HG03460 (cell line): ENCODE measurements at regions not wholly inside any gene's neighbourhood (a gene's known extent, or its start where the extent isn't known, plus 50 kb on each side); places are given as distances from the start of the nearest gene placed in this dataset.
"Not testable (repeated sequence)": the region's sequence is repeated elsewhere in the genome, so short reads cannot be mapped to it uniquely, and the experiment has no call there.

Experiments
- ATAC-seq: cut with Tn5 transposase; IDR thresholded peaks from one replicate; pipeline ENCODE4 v1.9.1; 2021; ENCODE audit not compliant: unreplicated experiment

GRCh38 chr12:131621701-131622421 is 89.0 kb upstream of the SFSWAP start:
- ATAC-seq: no peak

- no peak for ATAC-seq
Observed at GRCh38 chr12:131622422-131622955, 88.4 kb upstream of the SFSWAP start.

GRCh38 chr12:131623404-131624368 is 87.2 kb upstream of the SFSWAP start:
- ATAC-seq: not testable (repeated sequence)

GRCh38 chr12:131624369-131624739 is 86.5 kb upstream of the SFSWAP start:
- not testable (repeated sequence) for ATAC-seq

- not testable (repeated sequence) for ATAC-seq
Observed at GRCh38 chr12:131624756-131625501, 86.0 kb upstream of the SFSWAP start.

GRCh38 chr12:131625966-131626722 is 84.7 kb upstream of the SFSWAP start:
- ATAC-seq: not testable (repeated sequence)

GRCh38 chr12:131627151-131628022 is 83.5 kb upstream of the SFSWAP start:
- not testable (repeated sequence) for ATAC-seq

- ATAC-seq: no peak
Observed at GRCh38 chr12:131628023-131628740, 82.7 kb upstream of the SFSWAP start.

- ATAC-seq: no peak
Observed at GRCh38 chr12:131628766-131629448, 82.0 kb upstream of the SFSWAP start.

- ATAC-seq: no peak
Observed at GRCh38 chr12:131631230-131631629, 79.7 kb upstream of the SFSWAP start.

GRCh38 chr12:131631889-131632651 is 78.8 kb upstream of the SFSWAP start:
- not testable (repeated sequence) for ATAC-seq

GRCh38 chr12:131632652-131633023 is 78.3 kb upstream of the SFSWAP start:
- ATAC-seq: not testable (repeated sequence)

GRCh38 chr12:131633610-131634009 is 77.3 kb upstream of the SFSWAP start:
- ATAC-seq: not testable (repeated sequence)

GRCh38 chr12:131634037-131634436 is 76.9 kb upstream of the SFSWAP start:
- no peak for ATAC-seq

GRCh38 chr12:131635012-131635411 is 75.9 kb upstream of the SFSWAP start:
- not testable (repeated sequence) for ATAC-seq

- no peak for ATAC-seq
Observed at GRCh38 chr12:131635491-131636122, 75.3 kb upstream of the SFSWAP start.

- ATAC-seq: no peak
Observed at GRCh38 chr12:131636266-131636665, 74.6 kb upstream of the SFSWAP start.
